ENCODE measurements at regions not wholly inside any gene's neighbourhood (a gene's known extent, or its start where the extent isn't known, plus 50 kb on each side); places are given as distances from the start of the nearest gene placed in this dataset.

DNA sequence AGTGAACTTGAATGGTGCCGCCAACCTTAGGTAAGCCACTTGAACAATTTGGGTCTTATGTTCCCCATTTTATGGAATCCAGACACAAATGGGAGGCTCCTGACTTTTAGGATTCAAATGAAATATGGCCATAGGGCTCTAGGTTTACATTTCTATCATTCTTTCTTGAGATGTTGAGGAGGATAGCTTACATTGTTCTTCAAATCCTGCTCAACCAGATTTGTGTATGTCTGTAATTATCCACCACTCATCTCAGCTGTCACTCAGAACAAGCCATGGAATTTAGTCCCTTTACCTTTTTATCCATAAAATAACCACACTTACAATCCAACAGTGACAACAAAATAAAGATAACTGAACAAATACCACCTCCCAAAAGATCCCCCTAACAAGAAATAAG, 682.9 kb upstream of the PTBP2 start:
- Mint-ChIP-seq H3K27ac (ENCODE audit: unreplicated experiment) (no peak overlapping the region), H3K4me1 (ENCODE audit: low read depth, unreplicated experiment) (no peaks in the 10 kb centered on the region), H3K4me3 (ENCODE audit: low read depth, unreplicated experiment) (no peak overlapping the region), H3K27me3 (ENCODE audit: unreplicated experiment) (no peaks in the 10 kb centered on the region), H3K9me3 (ENCODE audit: low read depth, unreplicated experiment) (no peaks in the 10 kb centered on the region), H3K36me3 (ENCODE audit: insufficient read depth, unreplicated experiment) (no peaks in the 10 kb centered on the region)
- intact Hi-C loops (cut with micrococcal nuclease; ENCODE audit: unreplicated experiment), result no loop called here
- no peak for DNase-seq
- TF ChIP-seq CTCF (IDR thresholded peaks at IDR 0.05; ENCODE audit: unreplicated experiment), result no peak
- CTCF ChIA-PET, result no interaction called here
- no TSS peak for BruUV-seq (replicated peaks)

GRCh38 chr1:96039910-96040309, 681.7 kb upstream of the PTBP2 start:
- no peak for DNase-seq
- TF ChIP-seq CTCF (IDR thresholded peaks at IDR 0.05; ENCODE audit: unreplicated experiment), result no peak
- no peak overlapping the region for H3K27ac Mint-ChIP-seq (ENCODE audit: unreplicated experiment)
- H3K4me3 Mint-ChIP-seq (ENCODE audit: low read depth, unreplicated experiment), result no peak overlapping the region
- no peaks in the 10 kb centered on the region for H3K36me3 Mint-ChIP-seq (ENCODE audit: insufficient read depth, unreplicated experiment)
- CTCF ChIA-PET, result no interaction called here
- no peaks in the 10 kb centered on the region for H3K27me3 Mint-ChIP-seq (ENCODE audit: unreplicated experiment)
- no TSS peak for BruUV-seq (replicated peaks)
- intact Hi-C loops (cut with micrococcal nuclease; ENCODE audit: unreplicated experiment), result no loop called here
- H3K4me1 Mint-ChIP-seq (ENCODE audit: low read depth, unreplicated experiment), result no peaks in the 10 kb centered on the region
- no peaks in the 10 kb centered on the region for H3K9me3 Mint-ChIP-seq (ENCODE audit: low read depth, unreplicated experiment)

GRCh38 chr1:96041470-96041869, 680.1 kb upstream of the PTBP2 start:
- no peaks in the 10 kb centered on the region for H3K36me3 Mint-ChIP-seq (ENCODE audit: insufficient read depth, unreplicated experiment)
- no peaks in the 10 kb centered on the region for H3K4me1 Mint-ChIP-seq (ENCODE audit: low read depth, unreplicated experiment)
- H3K4me3 Mint-ChIP-seq (ENCODE audit: low read depth, unreplicated experiment), result no peak overlapping the region
- no peak for TF ChIP-seq CTCF (IDR thresholded peaks at IDR 0.05; ENCODE audit: unreplicated experiment)
- no peak for DNase-seq
- no peak overlapping the region for H3K27ac Mint-ChIP-seq (ENCODE audit: unreplicated experiment)
- H3K27me3 Mint-ChIP-seq (ENCODE audit: unreplicated experiment), result no peaks in the 10 kb centered on the region
- no TSS peak for BruUV-seq (replicated peaks)
- no peaks in the 10 kb centered on the region for H3K9me3 Mint-ChIP-seq (ENCODE audit: low read depth, unreplicated experiment)
- intact Hi-C loops (cut with micrococcal nuclease; ENCODE audit: unreplicated experiment), result no loop called here
- CTCF ChIA-PET, result no interaction called here

DNA sequence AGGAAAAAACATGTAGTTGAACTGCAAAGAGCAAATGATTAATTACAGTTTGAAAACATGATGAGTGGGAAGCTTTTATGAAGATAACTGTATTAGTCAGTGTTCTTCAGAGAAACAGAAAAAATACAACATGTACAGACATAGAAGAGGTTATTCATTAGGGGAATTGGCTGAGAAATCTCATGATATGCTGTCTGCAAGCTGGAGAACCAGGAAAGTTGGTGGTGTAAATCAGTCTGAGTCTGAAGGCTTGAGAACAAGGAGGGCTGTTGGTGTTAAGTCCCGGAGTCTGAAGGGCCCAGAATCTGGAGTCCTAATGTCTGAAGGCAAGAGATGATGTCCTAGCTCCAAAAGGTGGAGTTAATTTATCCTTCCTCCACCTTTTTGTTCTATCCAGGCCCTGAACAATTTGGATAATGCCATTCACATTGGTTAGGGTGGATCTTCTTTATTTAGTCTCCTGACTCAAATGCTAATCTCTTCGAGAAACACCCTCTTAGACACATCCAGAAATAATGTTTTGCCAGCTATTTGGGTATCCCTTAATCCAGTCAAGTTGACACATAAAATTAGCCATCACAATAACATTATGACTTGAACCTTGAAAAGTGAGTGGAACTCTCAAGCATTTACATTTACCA, 672.9 kb upstream of the PTBP2 start:
- intact Hi-C loops (cut with micrococcal nuclease; ENCODE audit: unreplicated experiment), result no loop called here
- H3K9me3 Mint-ChIP-seq (ENCODE audit: low read depth, unreplicated experiment), result peaks cover 2% of the 10 kb centered on the region

More for the DNA sequence above, 672.9 kb upstream of the PTBP2 start:
- BruUV-seq (replicated peaks), result no TSS peak
- CTCF ChIA-PET, result no interaction called here
- TF ChIP-seq CTCF (IDR thresholded peaks at IDR 0.05; ENCODE audit: unreplicated experiment), result no peak
- Mint-ChIP-seq H3K27ac (ENCODE audit: unreplicated experiment) (no peak overlapping the region), H3K27me3 (ENCODE audit: unreplicated experiment) (no peaks in the 10 kb centered on the region), H3K4me3 (ENCODE audit: low read depth, unreplicated experiment) (no peak overlapping the region), H3K36me3 (ENCODE audit: insufficient read depth, unreplicated experiment) (no peaks in the 10 kb centered on the region), H3K4me1 (ENCODE audit: low read depth, unreplicated experiment) (no peaks in the 10 kb centered on the region)
- DNase-seq, result no peak

All from Calu3 (cell line).